Liver (tissue), 3 donors: ENCODE measurements at regions not wholly inside any gene's neighbourhood (a gene's known extent, or its start where the extent isn't known, plus 50 kb on each side); places are given as distances from the start of the nearest gene placed in this dataset.

Source experiments
- CTCF ChIP-seq: fragments of 150-350 bp; IDR thresholded peaks from 2 replicates; pipeline ENCODE4 v1.5.1; 2017; ENCODE audit warnings: improper control_type of control experiment, low read depth, low read length; ENCODE audit not compliant: missing input control
- EGR1 ChIP-seq, 2 donors: IDR thresholded peaks; 2 replicates each; pipeline ENCODE4 v1.6.1; 2016 to 2018; ENCODE audit warnings: antibody characterized with exemption in 2 of 2, low read depth in 2 of 2
- FOXA1 ChIP-seq: IDR thresholded peaks from 2 replicates; pipeline ENCODE4 v1.6.1; 2016; ENCODE audit warnings: antibody characterized with exemption
- FOXA2 ChIP-seq: IDR thresholded peaks from 2 replicates; pipeline ENCODE4 v1.6.1; 2016; ENCODE audit warnings: antibody characterized with exemption
- HNF4G ChIP-seq: IDR thresholded peaks from 2 replicates; pipeline ENCODE4 v1.6.1; 2016; ENCODE audit warnings: antibody characterized with exemption
- JUND ChIP-seq, 2 donors: IDR thresholded peaks; 2 replicates each; pipeline ENCODE4 v1.6.1; 2016; ENCODE audit warnings: antibody characterized with exemption in 2 of 2
- RAD21 ChIP-seq, 2 donors: IDR thresholded peaks; 2 replicates each; pipeline ENCODE4 v1.6.1; 2016; ENCODE audit warnings: antibody characterized with exemption in 2 of 2, mild to moderate bottlenecking in 2 of 2
- RXRA ChIP-seq, 2 donors: IDR thresholded peaks; 2 replicates each; pipeline ENCODE4 v1.6.1; 2017 to 2018; ENCODE audit warnings: antibody characterized with exemption in 2 of 2, mild to moderate bottlenecking in 1 of 2
- SP1 ChIP-seq: IDR thresholded peaks from 2 replicates; pipeline ENCODE4 v1.6.1; 2018; ENCODE audit warnings: antibody characterized with exemption, mild to moderate bottlenecking
- TAF1 ChIP-seq: conservative IDR thresholded peaks from 2 replicates; pipeline ENCODE4 v1.6.1; 2016; ENCODE audit warnings: antibody characterized with exemption, mild to moderate bottlenecking
- ZBTB33 ChIP-seq: IDR thresholded peaks from 2 replicates; pipeline ENCODE4 v1.6.1; 2016; ENCODE audit warnings: antibody characterized with exemption
- TF ChIP-seq, protein P1 (sequence below): IDR thresholded peaks from 2 replicates; pipeline ENCODE4 v1.6.1; 2016; ENCODE audit warnings: antibody characterized with exemption
- TF ChIP-seq, protein P2 (sequence below): IDR thresholded peaks from 2 replicates; pipeline ENCODE4 v1.6.1; 2016; ENCODE audit warnings: antibody characterized with exemption, mild to moderate bottlenecking
- donor health status: healthy.
- donor health status: healthy.

GRCh38 chr7:47672977-47673381, 91.1 kb upstream of the TNS3 start:
- TF ChIP-seq RAD21 (IDR thresholded peaks at IDR 0.05) (no peak), CTCF (no peak), RXRA (IDR thresholded peaks at IDR 0.05) (no peak), EGR1 (IDR thresholded peaks at IDR 0.05; ENCODE audit: low read depth in 2 of 2) (no peak), TAF1 (no peak), FOXA1 (no peak), ZBTB33 (no peak), JUND (IDR thresholded peaks at IDR 0.05) (no peak), FOXA2 (no peak), SP1 (no peak), HNF4G (no peak)
- TF ChIP-seq, protein P1, sequence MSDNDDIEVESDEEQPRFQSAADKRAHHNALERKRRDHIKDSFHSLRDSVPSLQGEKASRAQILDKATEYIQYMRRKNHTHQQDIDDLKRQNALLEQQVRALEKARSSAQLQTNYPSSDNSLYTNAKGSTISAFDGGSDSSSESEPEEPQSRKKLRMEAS, result no peak
- TF ChIP-seq, protein P2, sequence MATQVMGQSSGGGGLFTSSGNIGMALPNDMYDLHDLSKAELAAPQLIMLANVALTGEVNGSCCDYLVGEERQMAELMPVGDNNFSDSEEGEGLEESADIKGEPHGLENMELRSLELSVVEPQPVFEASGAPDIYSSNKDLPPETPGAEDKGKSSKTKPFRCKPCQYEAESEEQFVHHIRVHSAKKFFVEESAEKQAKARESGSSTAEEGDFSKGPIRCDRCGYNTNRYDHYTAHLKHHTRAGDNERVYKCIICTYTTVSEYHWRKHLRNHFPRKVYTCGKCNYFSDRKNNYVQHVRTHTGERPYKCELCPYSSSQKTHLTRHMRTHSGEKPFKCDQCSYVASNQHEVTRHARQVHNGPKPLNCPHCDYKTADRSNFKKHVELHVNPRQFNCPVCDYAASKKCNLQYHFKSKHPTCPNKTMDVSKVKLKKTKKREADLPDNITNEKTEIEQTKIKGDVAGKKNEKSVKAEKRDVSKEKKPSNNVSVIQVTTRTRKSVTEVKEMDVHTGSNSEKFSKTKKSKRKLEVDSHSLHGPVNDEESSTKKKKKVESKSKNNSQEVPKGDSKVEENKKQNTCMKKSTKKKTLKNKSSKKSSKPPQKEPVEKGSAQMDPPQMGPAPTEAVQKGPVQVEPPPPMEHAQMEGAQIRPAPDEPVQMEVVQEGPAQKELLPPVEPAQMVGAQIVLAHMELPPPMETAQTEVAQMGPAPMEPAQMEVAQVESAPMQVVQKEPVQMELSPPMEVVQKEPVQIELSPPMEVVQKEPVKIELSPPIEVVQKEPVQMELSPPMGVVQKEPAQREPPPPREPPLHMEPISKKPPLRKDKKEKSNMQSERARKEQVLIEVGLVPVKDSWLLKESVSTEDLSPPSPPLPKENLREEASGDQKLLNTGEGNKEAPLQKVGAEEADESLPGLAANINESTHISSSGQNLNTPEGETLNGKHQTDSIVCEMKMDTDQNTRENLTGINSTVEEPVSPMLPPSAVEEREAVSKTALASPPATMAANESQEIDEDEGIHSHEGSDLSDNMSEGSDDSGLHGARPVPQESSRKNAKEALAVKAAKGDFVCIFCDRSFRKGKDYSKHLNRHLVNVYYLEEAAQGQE, result no peak
